Stomach (tissue), 8 donors: ENCODE measurements at regions not wholly inside any gene's neighbourhood (a gene's known extent, or its start where the extent isn't known, plus 50 kb on each side); places are given as distances from the start of the nearest gene placed in this dataset.
A peak's percentile ranks its signal among the peaks of the same experiment; 100 is the strongest.

Experiments
- DNase-seq, 2 donors: peaks; one replicate each; pipeline versions ENCODE4 v3.0.0 to v3.0.0-alpha.2; 2013 to 2019
- H3K27ac ChIP-seq, 5 donors: fragments of 200-600 bp in 4 of 5; sonication (generic) in 4 of 5; one replicate each; pipeline ENCODE4 v1.5.1; 2013 to 2019; ENCODE audit warnings: mild to moderate bottlenecking in 1 of 5, moderate library complexity in 1 of 5
- H3K27me3 ChIP-seq, 3 donors: fragments of 200-600 bp; sonication (generic); one replicate each; pipeline ENCODE4 v1.5.1; 2017 to 2019; ENCODE audit warnings: mixed run types in 1 of 3
- H3K36me3 ChIP-seq, 4 donors: fragments of 200-600 bp; sonication (generic); 1 replicate in 3 of 4; 2 replicates in 1 of 4; pipeline ENCODE4 v1.5.1; 2016 to 2019
- H3K4me1 ChIP-seq, 4 donors: fragments of 200-600 bp; sonication (generic); one replicate each; pipeline ENCODE4 v1.5.1; 2016 to 2019
- H3K4me3 ChIP-seq, 4 donors: fragments of 200-600 bp; sonication (generic) in 3 of 4; one replicate each; pipeline ENCODE4 v1.5.1; 2016 to 2019; ENCODE audit warnings: mild to moderate bottlenecking in 1 of 4
- H3K9me3 ChIP-seq, 4 donors: fragments of 200-600 bp; sonication (generic); one replicate each; pipeline ENCODE4 v1.5.1; 2016 to 2019
- EP300 ChIP-seq: sonication (generic); formaldehyde crosslinking; IDR thresholded peaks from one replicate; pipeline ENCODE4 v1.6.1; 2017; ENCODE audit warnings: antibody characterized with exemption
- POLR2A ChIP-seq, 4 donors: fragments of 450-650 bp; IDR thresholded peaks; one replicate each; pipeline ENCODE4 v1.6.1; 2016; ENCODE audit warnings: antibody characterized with exemption in 4 of 4, control low read depth in 2 of 4, mild to moderate bottlenecking in 1 of 4, moderate library complexity in 1 of 4
- POLR2AphosphoS5 ChIP-seq, 3 donors: sonication (generic); formaldehyde crosslinking; IDR thresholded peaks; one replicate each; pipeline ENCODE4 v1.6.1; 2016; ENCODE audit warnings: antibody characterized with exemption in 3 of 3
- WGBS, 5 donors: extraction: QIAGEN DNeasy Blood & Tissue Kit in 3 of 5; methylation state at CpG; one replicate each; pipeline versions ENCODE4 v1.1.5 to v1.1.7; 2013 to 2018; 5-methylcytosine and 5-hydroxymethylcytosine counted together
- intact Hi-C: fragments of 100-400 bp; cut with DNase I; formaldehyde crosslinking; loops from one replicate; pipeline ENCODE4 v1.15.1; 2023; ENCODE audit warnings: low total_unique reads
- TF ChIP-seq, protein P1 (sequence below), 7 experiments: fragments of 450-650 bp in 4 of 7; fragments of 200-600 bp in 3 of 7; sonication (generic) in 3 of 7; IDR thresholded peaks; one replicate each; pipeline ENCODE4 v1.5.1; 2016 to 2019; ENCODE audit warnings: antibody characterized with exemption in 7 of 7, control low read depth in 2 of 7, mild to moderate bottlenecking in 1 of 7
- donor health status: healthy with polysubstance abuse.
- donor health status: Bipolar disorder and iron deficiency.
- donor health status: healthy.

DNA sequence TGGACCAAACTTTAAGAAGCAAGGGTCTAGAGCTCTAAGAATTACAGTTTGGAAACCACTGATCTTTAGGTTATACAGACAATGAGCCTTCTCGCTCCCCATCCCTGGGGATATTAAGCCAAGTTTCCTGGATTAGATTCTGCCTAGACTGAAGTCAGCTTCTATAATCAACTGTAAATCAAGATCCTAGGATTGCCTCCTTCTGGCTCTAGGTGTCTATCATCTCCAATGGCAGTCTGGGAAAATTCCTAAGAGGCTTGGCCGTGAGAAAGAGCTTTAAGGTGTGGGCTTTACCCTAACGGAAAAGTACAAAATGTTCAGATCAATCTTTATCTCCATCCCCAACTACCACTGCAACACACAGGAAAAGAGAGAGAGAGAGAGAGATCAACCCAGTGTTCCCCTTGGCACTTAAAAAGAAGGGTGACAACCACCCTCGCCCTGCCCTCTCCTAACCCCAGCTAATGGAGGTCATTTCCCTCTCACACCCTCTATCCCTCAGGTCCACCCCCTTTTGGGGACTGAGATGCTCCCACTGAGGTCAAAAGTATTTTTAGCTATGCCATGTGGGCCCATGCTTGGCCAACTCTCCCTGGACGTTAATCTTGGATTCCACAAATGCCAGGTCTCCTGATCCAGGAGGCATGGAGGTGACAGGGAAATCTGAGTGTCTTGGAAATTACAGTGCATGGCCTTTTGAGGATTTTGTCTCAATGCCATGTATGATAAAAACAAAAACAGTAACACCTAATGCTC is 202.8 kb upstream of the BCL6 start:
- no peaks in the 10 kb centered on the region for H3K27me3 ChIP-seq
- DNase-seq, result no peak
- no peaks in the 10 kb centered on the region for H3K9me3 ChIP-seq
- H3K4me1 ChIP-seq, result peaks cover 0 to 23% (median 1%) of the 10 kb centered on the region in 4 donors
- TF ChIP-seq, protein P1, sequence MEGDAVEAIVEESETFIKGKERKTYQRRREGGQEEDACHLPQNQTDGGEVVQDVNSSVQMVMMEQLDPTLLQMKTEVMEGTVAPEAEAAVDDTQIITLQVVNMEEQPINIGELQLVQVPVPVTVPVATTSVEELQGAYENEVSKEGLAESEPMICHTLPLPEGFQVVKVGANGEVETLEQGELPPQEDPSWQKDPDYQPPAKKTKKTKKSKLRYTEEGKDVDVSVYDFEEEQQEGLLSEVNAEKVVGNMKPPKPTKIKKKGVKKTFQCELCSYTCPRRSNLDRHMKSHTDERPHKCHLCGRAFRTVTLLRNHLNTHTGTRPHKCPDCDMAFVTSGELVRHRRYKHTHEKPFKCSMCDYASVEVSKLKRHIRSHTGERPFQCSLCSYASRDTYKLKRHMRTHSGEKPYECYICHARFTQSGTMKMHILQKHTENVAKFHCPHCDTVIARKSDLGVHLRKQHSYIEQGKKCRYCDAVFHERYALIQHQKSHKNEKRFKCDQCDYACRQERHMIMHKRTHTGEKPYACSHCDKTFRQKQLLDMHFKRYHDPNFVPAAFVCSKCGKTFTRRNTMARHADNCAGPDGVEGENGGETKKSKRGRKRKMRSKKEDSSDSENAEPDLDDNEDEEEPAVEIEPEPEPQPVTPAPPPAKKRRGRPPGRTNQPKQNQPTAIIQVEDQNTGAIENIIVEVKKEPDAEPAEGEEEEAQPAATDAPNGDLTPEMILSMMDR (IDR thresholded peaks at IDR 0.05), result no peak
- TF ChIP-seq EP300, result no peak
- TF ChIP-seq POLR2A (IDR thresholded peaks at IDR 0.05), result no peak
- no peak for TF ChIP-seq POLR2AphosphoS5 (IDR thresholded peaks at IDR 0.05)
- WGBS, 5 donors, result 80 to 89% (median 81%) methylated on average over 5 of the region's 5 CpGs
- no peak overlapping the region for H3K4me3 ChIP-seq
- intact Hi-C loops, result no loop called here
- H3K36me3 ChIP-seq, result no peaks in the 10 kb centered on the region
- no peak overlapping the region for H3K27ac ChIP-seq

DNA sequence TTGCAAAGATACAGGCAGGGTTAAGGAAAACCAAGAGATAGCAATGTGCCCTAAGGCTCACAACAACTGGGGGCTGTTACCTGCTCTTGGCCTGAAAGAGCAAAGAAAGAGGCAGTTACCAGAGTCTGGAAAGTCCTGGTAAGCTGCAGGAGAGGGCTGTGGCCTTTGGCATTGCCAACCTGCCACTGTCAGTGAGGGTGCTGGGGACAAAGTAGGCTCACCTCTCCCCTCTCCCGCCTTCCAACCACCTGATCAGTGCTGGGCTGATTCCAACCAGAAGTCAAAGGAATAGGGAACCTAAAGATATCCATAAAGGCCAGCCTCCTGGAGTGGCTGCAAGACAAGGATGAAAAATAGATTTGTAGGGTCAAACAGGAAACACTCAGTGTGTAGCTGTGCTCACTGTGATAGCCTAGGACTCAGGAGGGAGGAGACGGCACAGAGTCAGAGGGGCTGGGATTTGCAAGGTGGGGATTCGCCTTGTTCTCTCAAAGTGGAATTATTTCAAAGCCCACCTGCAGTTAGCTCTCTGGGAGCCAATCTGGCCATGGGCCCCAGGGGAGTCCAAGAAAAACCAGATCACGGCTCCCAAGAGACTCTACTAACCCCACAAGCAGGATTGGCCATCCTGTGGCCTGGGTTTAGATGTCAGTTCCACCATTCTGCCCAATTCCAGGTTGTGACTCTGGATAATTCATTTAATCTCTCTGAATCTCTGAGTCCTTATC is 204.0 kb upstream of the BCL6 start:
- TF ChIP-seq POLR2AphosphoS5 (IDR thresholded peaks at IDR 0.05), result no peak
- no peak for TF ChIP-seq POLR2A (IDR thresholded peaks at IDR 0.05)
- TF ChIP-seq, protein P1 (IDR thresholded peaks at IDR 0.05), result no peak
- TF ChIP-seq EP300, result no peak
- Histone ChIP-seq H3K27ac (no peak overlapping the region), H3K9me3 (no peaks in the 10 kb centered on the region), H3K4me3 (no peak overlapping the region), H3K36me3 (no peaks in the 10 kb centered on the region), H3K4me1 (peaks cover 0 to 23% (median 3%) of the 10 kb centered on the region in 4 donors), H3K27me3 (no peaks in the 10 kb centered on the region)
- intact Hi-C loops, result no loop called here
- no peak for DNase-seq
- 90 to 100% (median 94%) methylated on average over 4 of the region's 4 CpGs for WGBS, 5 donors

DNA sequence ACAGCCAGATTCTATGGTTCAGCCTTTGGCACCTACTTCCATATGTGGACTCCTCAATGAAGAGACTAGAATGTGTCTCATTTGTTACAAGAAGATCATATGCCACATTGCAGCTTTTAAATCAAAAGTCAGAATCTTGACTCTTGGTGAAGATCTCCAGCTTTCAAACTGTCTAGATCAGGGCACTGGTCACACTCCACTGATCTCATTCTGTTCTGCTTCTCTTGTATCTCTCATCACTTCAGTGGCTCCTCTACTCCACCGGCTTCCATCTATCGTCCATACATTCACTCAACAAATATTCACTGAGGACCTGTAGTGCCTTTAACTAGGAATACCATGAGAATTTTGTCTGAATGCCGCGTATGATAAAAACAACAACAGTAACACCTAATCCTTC is 203.3 kb upstream of the LPP start:
- 95 to 97% (median 96%) methylated on average over 4 of the region's 4 CpGs for WGBS, 5 donors
- Histone ChIP-seq H3K27me3 (no peaks in the 10 kb centered on the region), H3K9me3 (no peaks in the 10 kb centered on the region), H3K4me3 (no peak overlapping the region), H3K4me1 (peaks cover 0 to 33% (median 7%) of the 10 kb centered on the region in 4 donors), H3K36me3 (no peaks in the 10 kb centered on the region), H3K27ac (no peak overlapping the region)
- intact Hi-C loops, result no loop called here
- TF ChIP-seq, protein P1 (IDR thresholded peaks at IDR 0.05), result no peak
- TF ChIP-seq POLR2AphosphoS5 (IDR thresholded peaks at IDR 0.05) (no peak), EP300 (no peak), POLR2A (IDR thresholded peaks at IDR 0.05) (no peak)
- DNase-seq, result no peak

DNA sequence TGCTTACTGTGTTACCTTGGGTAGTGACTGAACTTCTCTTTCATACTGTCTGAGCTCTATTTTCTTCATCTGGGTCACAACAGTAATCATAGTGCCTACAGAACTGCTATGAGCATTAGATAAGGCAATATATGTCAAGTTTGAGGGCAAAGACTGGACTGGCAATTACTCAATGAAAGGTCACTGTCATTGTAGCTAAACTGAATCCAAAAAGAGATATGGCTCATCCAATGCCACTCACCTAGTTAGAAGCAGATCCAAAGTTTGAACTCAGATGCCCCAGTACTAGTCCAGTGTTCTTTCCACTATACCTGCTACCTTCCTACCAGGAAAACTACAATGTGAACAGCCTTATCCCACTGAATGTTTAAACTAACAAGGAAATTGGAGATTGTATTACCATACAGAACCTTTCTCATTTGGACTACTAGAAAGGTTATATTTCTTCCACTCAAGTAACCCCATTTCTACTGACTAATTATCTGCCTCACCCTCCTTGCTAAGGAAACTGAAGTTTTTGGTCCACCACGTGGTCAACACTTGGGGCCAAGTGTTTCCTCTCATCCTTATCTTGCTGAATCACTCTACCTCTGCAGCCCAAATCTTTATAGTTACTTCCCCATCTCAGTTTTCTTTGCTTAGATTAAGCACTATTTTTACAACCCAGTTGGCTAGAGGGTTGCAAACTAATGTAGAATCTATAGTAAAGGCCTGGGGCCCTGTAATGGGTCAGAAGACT is 202.3 kb upstream of the LPP start:
- peak overlapping the region in 1 of 5 donors; percentile 29 for H3K27ac ChIP-seq
- no peak for DNase-seq
- H3K4me1 ChIP-seq, result peaks cover 0 to 29% (median 7%) of the 10 kb centered on the region in 4 donors
- no peaks in the 10 kb centered on the region for H3K9me3 ChIP-seq
- no peaks in the 10 kb centered on the region for H3K36me3 ChIP-seq
- no peak overlapping the region for H3K4me3 ChIP-seq
- H3K27me3 ChIP-seq, result no peaks in the 10 kb centered on the region
- TF ChIP-seq POLR2AphosphoS5 (IDR thresholded peaks at IDR 0.05), result no peak
- TF ChIP-seq EP300, result no peak
- TF ChIP-seq, protein P1 (IDR thresholded peaks at IDR 0.05), result no peak
- no peak for TF ChIP-seq POLR2A (IDR thresholded peaks at IDR 0.05)
- WGBS, 5 donors, result 12 to 31% (median 21%) methylated on average over 1 of the region's 1 CpG
- intact Hi-C loops, result no loop called here
